Epithelial cell of esophagus (primary cell): ENCODE measurements at regions not wholly inside any gene's neighbourhood (a gene's known extent, or its start where the extent isn't known, plus 50 kb on each side); places are given as distances from the start of the nearest gene placed in this dataset.

Source experiments
- DNase-seq: peaks from one replicate; pipeline ENCODE4 v3.0.0; 2010; ENCODE audit warnings: low read depth
- H3K4me3 ChIP-seq: 2 replicates; pipeline ENCODE4 v1.5.1; 2011; ENCODE audit warnings: mild to moderate bottlenecking, low read length, control low read depth
- TF ChIP-seq, protein P1 (sequence below): IDR thresholded peaks from 2 replicates; pipeline ENCODE4 v1.5.1; 2011; ENCODE audit warnings: low read depth, mild to moderate bottlenecking, low read length, control low read depth, inconsistent platforms; ENCODE audit not compliant: insufficient read depth; ENCODE audit errors: missing control alignments

DNA sequence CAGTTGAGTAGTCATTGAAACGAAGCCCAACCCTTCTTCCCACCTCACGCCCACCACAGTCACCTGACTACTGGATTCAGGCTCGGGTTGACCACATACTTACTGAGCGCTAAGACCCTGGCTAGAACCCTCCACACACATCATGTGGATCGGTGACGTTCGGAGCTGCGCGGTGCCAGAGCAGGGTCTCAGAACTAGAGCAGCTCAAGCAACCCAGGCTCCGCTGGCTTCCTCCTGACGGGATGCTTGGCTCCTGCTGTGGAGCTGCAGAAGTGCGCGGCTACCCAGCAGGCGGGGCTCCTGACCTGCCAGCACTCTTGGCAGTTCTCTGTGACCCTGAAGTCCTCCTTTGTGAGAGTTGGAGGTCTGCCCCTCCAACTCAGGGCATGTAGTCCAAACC is 90.6 kb upstream of the MBOAT2 start:
- TF ChIP-seq, protein P1, sequence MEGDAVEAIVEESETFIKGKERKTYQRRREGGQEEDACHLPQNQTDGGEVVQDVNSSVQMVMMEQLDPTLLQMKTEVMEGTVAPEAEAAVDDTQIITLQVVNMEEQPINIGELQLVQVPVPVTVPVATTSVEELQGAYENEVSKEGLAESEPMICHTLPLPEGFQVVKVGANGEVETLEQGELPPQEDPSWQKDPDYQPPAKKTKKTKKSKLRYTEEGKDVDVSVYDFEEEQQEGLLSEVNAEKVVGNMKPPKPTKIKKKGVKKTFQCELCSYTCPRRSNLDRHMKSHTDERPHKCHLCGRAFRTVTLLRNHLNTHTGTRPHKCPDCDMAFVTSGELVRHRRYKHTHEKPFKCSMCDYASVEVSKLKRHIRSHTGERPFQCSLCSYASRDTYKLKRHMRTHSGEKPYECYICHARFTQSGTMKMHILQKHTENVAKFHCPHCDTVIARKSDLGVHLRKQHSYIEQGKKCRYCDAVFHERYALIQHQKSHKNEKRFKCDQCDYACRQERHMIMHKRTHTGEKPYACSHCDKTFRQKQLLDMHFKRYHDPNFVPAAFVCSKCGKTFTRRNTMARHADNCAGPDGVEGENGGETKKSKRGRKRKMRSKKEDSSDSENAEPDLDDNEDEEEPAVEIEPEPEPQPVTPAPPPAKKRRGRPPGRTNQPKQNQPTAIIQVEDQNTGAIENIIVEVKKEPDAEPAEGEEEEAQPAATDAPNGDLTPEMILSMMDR, result no peak
- no peak overlapping the region for H3K4me3 ChIP-seq
- DNase-seq, result no peak

DNA sequence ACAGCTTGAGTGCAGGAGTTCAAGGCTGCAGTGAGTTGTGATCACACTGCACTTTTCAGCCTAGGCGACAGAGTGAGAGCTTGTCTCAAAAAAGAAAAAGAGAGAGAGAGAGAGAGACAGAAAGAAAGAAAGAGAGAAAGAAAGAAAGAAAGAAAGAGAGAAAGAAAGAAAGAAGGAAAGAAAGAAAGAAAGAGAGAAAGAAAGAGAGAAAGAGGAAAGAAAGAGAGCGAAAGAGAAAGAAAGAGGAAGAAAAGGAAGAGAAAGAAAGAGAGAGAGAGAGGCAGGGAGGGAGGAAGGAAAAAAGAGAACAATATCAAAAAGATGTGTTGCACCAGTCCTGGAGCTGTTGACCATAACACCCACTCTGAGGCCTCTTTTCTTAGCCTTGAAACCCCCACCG is 89.8 kb upstream of the MBOAT2 start:
- no peak overlapping the region for H3K4me3 ChIP-seq
- no peak for DNase-seq
- TF ChIP-seq, protein P1, result no peak

DNA sequence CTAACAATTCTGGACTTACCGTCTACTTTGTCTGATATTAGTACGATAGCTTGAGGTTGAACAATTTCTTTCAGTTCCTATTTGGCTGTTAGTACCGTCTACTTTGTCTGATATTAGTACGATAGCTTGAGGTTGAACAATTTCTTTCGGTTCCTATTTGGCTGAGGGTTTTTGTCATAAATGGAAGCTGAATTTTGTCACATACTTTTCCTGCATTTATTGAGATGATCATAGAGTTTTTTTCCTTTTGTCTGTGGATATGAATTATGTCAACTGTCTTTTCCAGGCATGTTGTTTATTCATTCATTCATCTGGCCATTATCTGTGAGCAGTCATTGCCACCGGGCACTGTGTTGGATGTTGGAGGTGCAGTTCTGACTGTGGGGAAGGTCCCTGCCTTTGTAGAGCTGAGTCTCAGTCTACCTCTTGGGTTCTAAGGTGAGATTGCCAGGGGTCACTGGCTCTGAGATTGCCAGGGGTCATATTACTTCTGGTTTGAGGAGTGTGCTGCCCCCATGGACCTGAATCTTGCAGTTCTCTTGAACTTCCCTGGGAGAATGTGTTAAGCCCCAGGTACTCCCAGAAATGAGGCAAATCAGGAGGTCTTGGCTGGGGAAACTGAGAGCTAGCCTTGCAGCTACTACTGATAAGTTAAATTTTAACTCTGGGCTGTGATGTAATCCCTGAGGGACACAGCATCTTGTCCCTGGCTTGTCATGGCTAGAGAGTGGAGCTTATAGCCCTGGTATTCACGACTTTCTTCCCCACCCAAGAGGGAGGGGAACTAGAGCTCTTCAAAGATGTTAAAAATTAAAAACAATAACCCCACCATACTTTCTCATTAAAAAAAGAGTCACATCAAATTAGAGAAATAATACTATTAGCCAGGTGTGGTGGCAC is 89.1 kb upstream of the MBOAT2 start:
- TF ChIP-seq, protein P1, result no peak
- DNase-seq, result no peak
- H3K4me3 ChIP-seq, result no peak overlapping the region

DNA sequence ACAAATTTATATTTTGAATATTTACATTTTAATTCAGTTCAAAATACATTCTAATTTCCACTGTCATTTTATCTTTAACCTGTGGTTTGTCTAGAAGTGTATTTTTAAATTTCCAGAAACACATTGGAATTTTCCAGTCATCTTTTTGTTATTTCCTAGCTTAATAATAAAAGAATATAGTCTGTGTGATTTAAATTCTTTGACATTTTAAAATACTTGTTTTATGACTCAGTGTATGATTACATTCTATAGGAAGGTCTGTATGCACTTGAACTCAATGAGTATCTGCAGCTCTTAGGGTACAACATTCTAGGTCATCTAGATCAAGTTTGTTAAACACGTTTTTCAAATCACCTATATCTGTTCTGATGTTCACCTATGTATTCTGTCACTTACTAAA is 88.3 kb upstream of the MBOAT2 start:
- DNase-seq, result peak; percentile 30
- H3K4me3 ChIP-seq, result no peak overlapping the region
- TF ChIP-seq, protein P1, result no peak

DNA sequence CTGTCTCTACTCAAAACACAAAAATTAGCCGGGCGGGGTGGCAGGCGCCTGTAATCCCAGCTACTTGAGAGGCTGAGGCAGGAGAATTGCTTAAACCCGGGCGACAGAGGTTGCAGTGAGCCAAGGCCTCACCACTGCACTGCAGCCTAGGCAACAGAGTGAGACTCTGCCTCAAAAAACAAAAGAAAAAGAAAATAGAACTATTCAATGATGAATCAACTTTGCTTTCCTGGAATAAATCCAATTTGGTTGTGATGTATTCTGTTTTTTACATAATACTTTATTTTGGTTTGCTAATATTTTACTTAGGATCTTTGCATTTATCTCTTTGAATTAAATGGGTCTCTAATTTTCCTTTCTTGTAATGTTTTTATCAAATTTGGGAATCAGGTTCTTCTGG is 86.3 kb upstream of the MBOAT2 start:
- TF ChIP-seq, protein P1, result no peak
- DNase-seq, result no peak
- H3K4me3 ChIP-seq, result no peak overlapping the region

DNA sequence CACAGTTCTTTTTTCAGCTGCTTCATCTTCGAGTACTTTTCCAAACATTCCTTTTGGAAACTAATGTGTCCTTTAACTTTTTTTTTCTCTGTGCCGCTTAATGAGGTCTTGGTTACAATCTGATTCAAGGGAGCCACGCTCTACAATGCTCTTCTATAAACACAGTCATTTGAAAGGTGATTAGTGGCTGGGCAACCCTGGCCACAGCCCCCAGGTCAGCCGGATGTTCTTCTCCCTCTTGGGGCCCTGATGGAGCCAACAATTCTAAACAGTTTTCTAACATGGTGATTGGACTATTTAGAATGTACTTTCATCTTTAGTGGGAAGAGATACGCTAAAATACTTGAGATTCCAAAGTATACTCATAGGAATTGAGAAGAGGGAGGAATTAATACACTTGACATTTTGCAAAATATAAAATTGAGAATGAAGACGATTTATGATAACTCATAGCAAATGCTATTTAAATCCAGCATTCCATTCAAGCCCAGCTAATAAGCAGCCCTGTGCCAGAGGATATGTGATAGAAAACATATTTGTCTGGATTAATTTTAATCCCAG is 83.7 kb upstream of the MBOAT2 start:
- TF ChIP-seq, protein P1, result no peak
- H3K4me3 ChIP-seq, result no peak overlapping the region
- no peak for DNase-seq
